IMR-90 (cell line): ENCODE measurements at regions not wholly inside any gene's neighbourhood (a gene's known extent, or its start where the extent isn't known, plus 50 kb on each side); places are given as distances from the start of the nearest gene placed in this dataset.

ENCODE experiments used
- ATAC-seq: fragments of 200-7000 bp; cut with Tn5 transposase; 2 replicates; pipeline ENCODE4 v1.9.1; 2020; ENCODE audit warnings: low read depth, mild to moderate bottlenecking, moderate library complexity
- BruUV-seq: library from RNA; stranded (reverse); fragments of 400-500 nt; replicated peaks from 2 replicates; lab custom pipeline; 2021; lab: Mats Ljungman, UMichigan
- CTCF ChIA-PET: fragments of 300-600 bp; formaldehyde crosslinking; extraction: SDS; loops from one replicate; lab custom pipeline; 2021; ENCODE audit warnings: antibody characterized with exemption; lab: Yijun Ruan, JAX
- POLR2A ChIA-PET: fragments of 300-600 bp; sonication (Branson Sonifier 250); formaldehyde crosslinking; loops from one replicate; lab custom pipeline; 2022; ENCODE audit warnings: antibody characterized with exemption; ENCODE audit not compliant: unreplicated experiment; lab: Charles Lee
- DNase-seq: peaks from one replicate; pipeline ENCODE4 v3.0.0; 2013
- H2AFZ ChIP-seq: replicated peaks from 2 replicates; pipeline ENCODE3; 2013; ENCODE audit warnings: low read length, mild to moderate bottlenecking; ENCODE audit not compliant: poor library complexity
- H2AK5ac ChIP-seq: 2 replicates; pipeline ENCODE4 v1.6.1; 2013; ENCODE audit warnings: low read depth, low read length, inconsistent platforms
- H2AK9ac ChIP-seq: replicated peaks from 2 replicates; pipeline ENCODE3; 2013; ENCODE audit warnings: mild to moderate bottlenecking, low read depth, low read length, moderate library complexity; ENCODE audit not compliant: poor library complexity
- H2BK120ac ChIP-seq: 2 replicates; pipeline ENCODE4 v1.6.1; 2013; ENCODE audit warnings: low read depth, low read length, inconsistent platforms
- H2BK15ac ChIP-seq: 3 replicates; pipeline ENCODE4 v1.6.1; 2013; ENCODE audit warnings: low read depth, low read length, inconsistent platforms
- H2BK20ac ChIP-seq: 2 replicates; pipeline ENCODE4 v1.6.1; 2013; ENCODE audit warnings: low read depth, mild to moderate bottlenecking, inconsistent platforms, low read length, moderate library complexity
- H2BK5ac ChIP-seq: 2 replicates; pipeline ENCODE4 v1.6.1; 2013; ENCODE audit warnings: mild to moderate bottlenecking, low read depth, low read length, inconsistent platforms; ENCODE audit not compliant: poor library complexity, severe bottlenecking
- H3K14ac ChIP-seq: replicated peaks from 2 replicates; pipeline ENCODE4 v1.6.1; 2013; ENCODE audit warnings: low read depth, low read length, inconsistent platforms
- H3K18ac ChIP-seq: 2 replicates; pipeline ENCODE4 v1.6.1; 2013; ENCODE audit warnings: low read depth, low read length, control low read depth
- H3K23ac ChIP-seq: 2 replicates; pipeline ENCODE4 v1.6.1; 2013; ENCODE audit warnings: low read depth, low read length, inconsistent platforms
- H3K27ac ChIP-seq: 2 replicates; pipeline ENCODE4 v1.5.1; 2013; ENCODE audit warnings: mild to moderate bottlenecking, control low read depth, low read length; ENCODE audit not compliant: insufficient read depth
- H3K27me3 ChIP-seq: 2 replicates; pipeline ENCODE4 v1.6.1; 2013; ENCODE audit warnings: low read length; ENCODE audit not compliant: control insufficient read depth, insufficient read depth
- H3K36me3 ChIP-seq: 2 replicates; pipeline ENCODE4 v1.6.1; 2013; ENCODE audit warnings: low read length, mixed read lengths; ENCODE audit not compliant: control insufficient read depth, insufficient read depth
- H3K4ac ChIP-seq: 2 replicates; pipeline ENCODE4 v1.6.1; 2013; ENCODE audit warnings: low read depth, low read length, inconsistent platforms
- H3K4me1 ChIP-seq: 2 replicates; pipeline ENCODE4 v1.6.1; 2013; ENCODE audit warnings: low read length, mixed read lengths; ENCODE audit not compliant: control insufficient read depth, insufficient read depth
- H3K4me2 ChIP-seq: 2 replicates; pipeline ENCODE4 v1.6.1; 2013; ENCODE audit warnings: low read depth, mild to moderate bottlenecking, control low read depth, low read length, moderate library complexity
- H3K4me3 ChIP-seq: 2 replicates; pipeline ENCODE4 v1.5.1; 2013; ENCODE audit warnings: low read depth, mild to moderate bottlenecking, control low read depth, low read length, moderate library complexity; ENCODE audit not compliant: insufficient read depth
- H3K56ac ChIP-seq: 2 replicates; pipeline ENCODE4 v1.6.1; 2013; ENCODE audit warnings: low read length, inconsistent platforms; ENCODE audit not compliant: insufficient read depth; ENCODE audit errors: extremely low read depth
- H3K79me1 ChIP-seq, 2 experiments: 2 replicates each; pipeline ENCODE4 v1.6.1; 2013; ENCODE audit warnings: low read length in 2 of 2, inconsistent platforms in 1 of 2, low read depth in 1 of 2
- H3K9ac ChIP-seq: 2 replicates; pipeline ENCODE4 v1.6.1; 2013; ENCODE audit warnings: low read depth, low read length, control low read depth
- H3K9me1 ChIP-seq: 2 replicates; pipeline ENCODE4 v1.6.1; 2013; ENCODE audit warnings: low read length, inconsistent platforms; ENCODE audit not compliant: insufficient read depth
- H3K9me3 ChIP-seq: 2 replicates; pipeline ENCODE4 v1.6.1; 2013; ENCODE audit warnings: low read length; ENCODE audit not compliant: control insufficient read depth, insufficient read depth
- H4K20me1 ChIP-seq: 2 replicates; pipeline ENCODE4 v1.6.1; 2013; ENCODE audit warnings: low read length, inconsistent platforms; ENCODE audit not compliant: insufficient read depth
- H4K5ac ChIP-seq: 2 replicates; pipeline ENCODE4 v1.6.1; 2013; ENCODE audit warnings: mild to moderate bottlenecking, low read depth, low read length, control low read depth
- H4K8ac ChIP-seq, 2 experiments: 2 replicates each; pipeline ENCODE4 v1.6.1; 2013; ENCODE audit warnings: low read depth in 2 of 2, low read length in 2 of 2, control low read depth in 1 of 2, inconsistent platforms in 1 of 2
- H4K91ac ChIP-seq: 2 replicates; pipeline ENCODE4 v1.6.1; 2013; ENCODE audit warnings: low read depth, low read length, inconsistent platforms; ENCODE audit not compliant: insufficient read depth
- CEBPB ChIP-seq: IDR thresholded peaks from 2 replicates; pipeline ENCODE4 v1.6.1; 2012; ENCODE audit warnings: low read depth, low read length, improper control_type of control experiment
- CTCF ChIP-seq: conservative IDR thresholded peaks from 2 replicates; pipeline ENCODE4 v1.5.1; 2012; ENCODE audit warnings: mild to moderate bottlenecking, low read depth, low read length, improper control_type of control experiment
- MAZ ChIP-seq: IDR thresholded peaks from 2 replicates; pipeline ENCODE4 v1.6.1; 2012; ENCODE audit warnings: low read depth, mild to moderate bottlenecking, low read length, improper control_type of control experiment, moderate library complexity, borderline replicate concordance
- MXI1 ChIP-seq: IDR thresholded peaks from 2 replicates; pipeline ENCODE4 v1.6.1; 2012; ENCODE audit warnings: low read depth, mild to moderate bottlenecking, low read length, moderate library complexity, borderline replicate concordance
- NFE2L2 ChIP-seq: fragments of 150-350 bp; IDR thresholded peaks from 2 replicates; pipeline ENCODE4 v1.6.1; 2016; ENCODE audit warnings: low read depth, mild to moderate bottlenecking, low read length
- SMC3 ChIP-seq: fragments of 150-350 bp; IDR thresholded peaks from 2 replicates; pipeline ENCODE4 v1.6.1; 2016; ENCODE audit warnings: low read depth, mild to moderate bottlenecking, antibody characterized with exemption, low read length, moderate library complexity
- WGBS, 2 experiments: methylation state at CpG; one replicate each; pipeline versions ENCODE4 v1.1.5 to v1.1.7; 2013; ENCODE audit warnings: missing lambda C conversion rate in 2 of 2; ENCODE audit not compliant: insufficient read length in 1 of 2; ENCODE audit errors: extremely low coverage in 2 of 2; 5-methylcytosine and 5-hydroxymethylcytosine counted together
- dilution Hi-C: fragments of 300-500 bp; cut with HindIII; formaldehyde crosslinking; loops from one replicate; pipeline ENCODE4 v1.14.3; 2018; ENCODE audit warnings: low sequenced_read_pairs; ENCODE audit not compliant: unreplicated experiment
- in situ Hi-C: fragments of 300-500 bp; cut with MboI; formaldehyde crosslinking; loops from 3 replicates; pipeline ENCODE4 v1.14.3; 2019; ENCODE audit warnings: low sequenced_read_pairs, inconsistent platforms, mixed read lengths
- intact Hi-C: fragments of 100-400 bp; cut with micrococcal nuclease; formaldehyde crosslinking; loops from 2 replicates; pipeline ENCODE4 v1.10.0; 2022

- 0 out of 2 replicates have a peak overlapping the region, but pooled peaks have one; percentile 1 for H3K4me2 ChIP-seq
- no peak for ATAC-seq
- CTCF ChIA-PET: no interaction called here
- POLR2A ChIA-PET: no interaction called here
- H2BK120ac ChIP-seq: peak overlapping the region; percentile 31; the same call in 1 of the 2 replicates
- dilution Hi-C loops: no loop called here
- intact Hi-C loops: no loop called here
- H2BK5ac ChIP-seq: peak overlapping the region; percentile 1
- no peak overlapping the region for H3K4me3 ChIP-seq
- peaks cover 4% of the 10 kb centered on the region for H3K4me1 ChIP-seq
- no peak overlapping the region for H3K56ac ChIP-seq
- WGBS, 2 experiments: no CpG with 5 or more reads among the region's 2 CpGs
- H3K36me3 ChIP-seq: no peaks in the 10 kb centered on the region
- H4K8ac ChIP-seq: no peak overlapping the region; a peak in 1 of 4 replicates
- no peak overlapping the region for H3K9ac ChIP-seq
- BruUV-seq: no TSS peak
- TF ChIP-seq CEBPB: no peak
- TF ChIP-seq MXI1: no peak
- no peak for TF ChIP-seq SMC3
- TF ChIP-seq CTCF: no peak
- TF ChIP-seq MAZ: no peak
- peak; percentile 38; the same call in 1 of the 2 replicates for TF ChIP-seq NFE2L2
- DNase-seq: peak; percentile 81
- in situ Hi-C loops: no loop called here
- H2AK5ac ChIP-seq: no peak overlapping the region
- H4K20me1 ChIP-seq: no peaks in the 10 kb centered on the region
- H3K27ac ChIP-seq: no peak overlapping the region
- 0 out of 2 replicates have a peak overlapping the region, but pooled peaks have one; percentile 17 for H3K14ac ChIP-seq
- H3K27me3 ChIP-seq: no peaks in the 10 kb centered on the region
- H4K91ac ChIP-seq: no peak overlapping the region
- peak overlapping the region; percentile 21 for H2BK20ac ChIP-seq
- peak overlapping the region; percentile 42 for H3K4ac ChIP-seq
- no peak overlapping the region for H2BK15ac ChIP-seq
- no peak overlapping the region for H2AFZ ChIP-seq
- no peaks in the 10 kb centered on the region for H3K79me1 ChIP-seq
- H3K9me1 ChIP-seq: peaks cover 11% of the 10 kb centered on the region
- no peak overlapping the region for H2AK9ac ChIP-seq
- no peak overlapping the region for H3K18ac ChIP-seq
- no peak overlapping the region for H3K23ac ChIP-seq
- H3K9me3 ChIP-seq: no peaks in the 10 kb centered on the region
- no peak overlapping the region for H4K5ac ChIP-seq
Measured at GRCh38 chr5:143495821-143496275, 92.4 kb upstream of the NR3C1 start.
